Esophagus muscularis mucosa (tissue), 4 donors: ENCODE measurements at regions not wholly inside any gene's neighbourhood (a gene's known extent, or its start where the extent isn't known, plus 50 kb on each side); places are given as distances from the start of the nearest gene placed in this dataset.

Source experiments
- DNase-seq: peaks from one replicate; pipeline ENCODE4 v3.0.0-alpha.2; 2017; ENCODE audit errors: extremely low spot score
- H3K27ac ChIP-seq, 4 donors: fragments of 200-600 bp; sonication (generic); replicated peaks in 1 of 4; 1 replicate in 3 of 4; 2 replicates in 1 of 4; pipeline ENCODE4 v1.5.1; 2016 to 2019; ENCODE audit warnings: mild to moderate bottlenecking in 1 of 4
- H3K27me3 ChIP-seq, 4 donors: fragments of 200-600 bp; sonication (generic); one replicate each; pipeline versions ENCODE4 v1.5.1 to v1.6.0; 2016 to 2019
- H3K36me3 ChIP-seq, 4 donors: fragments of 200-600 bp; sonication (generic); one replicate each; pipeline ENCODE4 v1.5.1; 2016 to 2019
- H3K4me1 ChIP-seq, 4 donors: fragments of 200-600 bp; sonication (generic); one replicate each; pipeline ENCODE4 v1.5.1; 2016 to 2019
- H3K4me3 ChIP-seq, 4 donors: fragments of 200-600 bp; sonication (generic); 1 replicate in 2 of 4; 2 replicates in 2 of 4; pipeline ENCODE4 v1.5.1; 2016 to 2019; ENCODE audit warnings: mild to moderate bottlenecking in 4 of 4, moderate library complexity in 1 of 4
- H3K9me3 ChIP-seq, 4 donors: fragments of 200-600 bp; sonication (generic); 1 replicate in 3 of 4; 2 replicates in 1 of 4; pipeline ENCODE4 v1.5.1; 2016 to 2019
- CTCF ChIP-seq, 3 experiments: fragments of 200-600 bp in 2 of 3; fragments of 450-650 bp in 1 of 3; sonication (generic) in 2 of 3; IDR thresholded peaks; one replicate each; pipeline ENCODE4 v1.5.1; 2017 to 2019; ENCODE audit warnings: antibody characterized with exemption in 3 of 3, mild to moderate bottlenecking in 2 of 3, moderate library complexity in 1 of 3
- EP300 ChIP-seq: sonication (generic); formaldehyde crosslinking; IDR thresholded peaks from one replicate; pipeline ENCODE4 v1.6.1; 2017; ENCODE audit warnings: antibody characterized with exemption
- POLR2A ChIP-seq: fragments of 450-650 bp; IDR thresholded peaks from one replicate; pipeline ENCODE4 v1.6.1; 2017; ENCODE audit warnings: antibody characterized with exemption, moderate library complexity, mild to moderate bottlenecking, low read depth
- POLR2AphosphoS5 ChIP-seq, 2 donors: sonication (generic); formaldehyde crosslinking; IDR thresholded peaks; one replicate each; pipeline ENCODE4 v1.6.1; 2017; ENCODE audit warnings: antibody characterized with exemption in 2 of 2
- WGBS: methylation state at CpG from one replicate; pipeline ENCODE4 v1.1.5; 2018; 5-methylcytosine and 5-hydroxymethylcytosine counted together
- intact Hi-C: fragments of 100-400 bp; cut with DNase I; formaldehyde crosslinking; loops from one replicate; pipeline ENCODE4 v1.15.1; 2023
- small RNA-seq, 3 donors: library from RNA; depleted of rRNA; stranded (forward); fragments of <200 nt; gene quantifications; one replicate each; pipeline ENCODE3, GENCODE V24; 2016

GRCh38 chr9:119420231-119420630, 51.0 kb upstream of the BRINP1 start:
- Histone ChIP-seq H3K9me3 (no peaks in the 10 kb centered on the region), H3K4me3 (no peak overlapping the region), H3K36me3 (no peaks in the 10 kb centered on the region), H3K4me1 (no peaks in the 10 kb centered on the region), H3K27ac (no peak overlapping the region), H3K27me3 (no peaks in the 10 kb centered on the region)
- no peak for TF ChIP-seq CTCF (IDR thresholded peaks at IDR 0.05)
- TF ChIP-seq EP300 = no peak
- no peak for TF ChIP-seq POLR2AphosphoS5 (IDR thresholded peaks at IDR 0.05)
- no peak for TF ChIP-seq POLR2A
- 51% methylated on average over 2 of the region's 2 CpGs for WGBS
- DNase-seq = no peak
- intact Hi-C loops = no loop called here

Small RNA genes lying in the stretch of these regions (small RNA-seq; reads per million reads assigned to genes)
- 0 reads per million in 3 donors for gene MIR147A
